Neural progenitor cell (in vitro differentiated cells): ENCODE measurements at regions not wholly inside any gene's neighbourhood (a gene's known extent, or its start where the extent isn't known, plus 50 kb on each side); places are given as distances from the start of the nearest gene placed in this dataset.
A peak's percentile ranks its signal among the peaks of the same experiment; 100 is the strongest.

Experiments
- DNase-seq: peaks from one replicate; pipeline ENCODE4 v3.0.0-alpha.2; 2016; ENCODE audit warnings: low spot score
- H2AFZ ChIP-seq: fragments of 200-600 bp; sonication (generic); replicated peaks from 2 replicates; pipeline ENCODE4 v1.6.1; 2016; ENCODE audit warnings: antibody characterized with exemption
- H3F3A ChIP-seq: fragments of 200-600 bp; sonication (generic); 2 replicates; pipeline ENCODE4 v1.6.1; 2016; ENCODE audit warnings: antibody characterized with exemption, low read depth
- H3K27ac ChIP-seq: fragments of 200-600 bp; sonication (generic); 2 replicates; pipeline ENCODE4 v1.5.1; 2016; ENCODE audit warnings: mild to moderate bottlenecking
- H3K27me3 ChIP-seq: fragments of 200-600 bp; sonication (generic); 2 replicates; pipeline ENCODE4 v1.6.1; 2016; ENCODE audit warnings: mild to moderate bottlenecking, moderate library complexity
- H3K36me3 ChIP-seq: fragments of 200-600 bp; sonication (generic); 2 replicates; pipeline ENCODE4 v1.5.1; 2016
- H3K4me1 ChIP-seq: fragments of 200-600 bp; sonication (generic); 2 replicates; pipeline ENCODE4 v1.6.1; 2016; ENCODE audit warnings: mixed run types
- H3K4me2 ChIP-seq: fragments of 200-600 bp; sonication (generic); 2 replicates; pipeline ENCODE4 v1.6.1; 2016
- H3K4me3 ChIP-seq: fragments of 200-600 bp; sonication (generic); 2 replicates; pipeline ENCODE4 v1.5.1; 2016
- H3K79me2 ChIP-seq: fragments of 200-600 bp; sonication (generic); 2 replicates; pipeline ENCODE4 v1.6.1; 2016; ENCODE audit warnings: low read depth
- H3K9ac ChIP-seq: fragments of 200-600 bp; sonication (generic); 2 replicates; pipeline ENCODE4 v1.6.1; 2016
- H3K9me3 ChIP-seq: fragments of 200-600 bp; sonication (generic); 2 replicates; pipeline ENCODE4 v1.5.1; 2016; ENCODE audit warnings: low read depth
- H4K20me1 ChIP-seq: fragments of 200-600 bp; sonication (generic); 2 replicates; pipeline ENCODE4 v1.6.1; 2016; ENCODE audit warnings: low read depth
- H3K27ac Mint-ChIP-seq: 3 replicates; pipeline ENCODE4 v1.8.0; 2021; ENCODE audit warnings: mixed read lengths
- H3K27me3 Mint-ChIP-seq: 2 replicates; pipeline ENCODE4 v1.8.0; 2022; ENCODE audit warnings: low read depth, mild to moderate bottlenecking, inconsistent platforms, moderate library complexity, mixed read lengths; ENCODE audit not compliant: insufficient read depth
- H3K36me3 Mint-ChIP-seq: 3 replicates; pipeline ENCODE4 v1.8.0; 2021; ENCODE audit warnings: mixed read lengths
- H3K4me1 Mint-ChIP-seq: 3 replicates; pipeline ENCODE4 v1.8.0; 2021; ENCODE audit warnings: mixed read lengths
- H3K4me3 Mint-ChIP-seq: 3 replicates; pipeline ENCODE4 v1.8.0; 2021; ENCODE audit warnings: mild to moderate bottlenecking, moderate library complexity, mixed read lengths
- H3K9me3 Mint-ChIP-seq: 3 replicates; pipeline ENCODE4 v1.8.0; 2020; ENCODE audit warnings: mixed read lengths
- CTCF ChIP-seq: fragments of 200-600 bp; sonication (generic); IDR thresholded peaks from 2 replicates; pipeline ENCODE4 v1.5.1; 2017; ENCODE audit warnings: antibody characterized with exemption, mild to moderate bottlenecking
- EZH2 ChIP-seq: fragments of 200-600 bp; sonication (generic); IDR thresholded peaks from 2 replicates; pipeline ENCODE4 v1.6.1; 2017; ENCODE audit warnings: antibody characterized with exemption, mild to moderate bottlenecking, moderate library complexity
- EZH2phosphoT487 ChIP-seq: fragments of 200-600 bp; sonication (generic); IDR thresholded peaks from 2 replicates; pipeline ENCODE4 v1.6.1; 2017; ENCODE audit warnings: antibody characterized with exemption

- no peak overlapping the region for H3K4me2 ChIP-seq
- TF ChIP-seq EZH2phosphoT487 (no peak), EZH2 (no peak), CTCF (no peak)
- no peak overlapping the region for H2AFZ ChIP-seq
- H3K27ac Mint-ChIP-seq: peak overlapping the region; percentile 34
- no peaks in the 10 kb centered on the region for H3F3A ChIP-seq
- no peaks in the 10 kb centered on the region for H3K36me3 ChIP-seq
- no peaks in the 10 kb centered on the region for H3K79me2 ChIP-seq
- H3K9ac ChIP-seq: no peak overlapping the region
- H3K27ac ChIP-seq: no peak overlapping the region
- H3K9me3 Mint-ChIP-seq: no peaks in the 10 kb centered on the region
- peaks cover 2% of the 10 kb centered on the region for H3K27me3 Mint-ChIP-seq
- peaks cover 6% of the 10 kb centered on the region for H3K4me1 Mint-ChIP-seq
- H3K4me3 ChIP-seq: no peak overlapping the region
- no peaks in the 10 kb centered on the region for H3K27me3 ChIP-seq
- H3K9me3 ChIP-seq: no peaks in the 10 kb centered on the region
- no peaks in the 10 kb centered on the region for H3K4me1 ChIP-seq
- no peaks in the 10 kb centered on the region for H3K36me3 Mint-ChIP-seq
- H3K4me3 Mint-ChIP-seq: no peak overlapping the region
- no peak for DNase-seq
- no peaks in the 10 kb centered on the region for H4K20me1 ChIP-seq
Measured at GRCh38 chr1:14341147-14341546, 257.3 kb upstream of the KAZN start.

GRCh38 chr1:14345946-14346550 is 252.4 kb upstream of the KAZN start:
- no peaks in the 10 kb centered on the region for H3K36me3 Mint-ChIP-seq
- peaks cover 10% of the 10 kb centered on the region for H3K4me1 Mint-ChIP-seq
- H3K4me3 ChIP-seq: no peak overlapping the region
- no peak overlapping the region for H3K4me2 ChIP-seq
- H3K9me3 ChIP-seq: no peaks in the 10 kb centered on the region
- no peaks in the 10 kb centered on the region for H3F3A ChIP-seq
- peaks cover 2% of the 10 kb centered on the region for H3K27me3 Mint-ChIP-seq
- H4K20me1 ChIP-seq: no peaks in the 10 kb centered on the region
- H3K36me3 ChIP-seq: no peaks in the 10 kb centered on the region
- DNase-seq: no peak
- TF ChIP-seq EZH2phosphoT487: no peak
- TF ChIP-seq CTCF: no peak
- TF ChIP-seq EZH2: no peak
- H2AFZ ChIP-seq: no peak overlapping the region
- peaks cover 5% of the 10 kb centered on the region for H3K9me3 Mint-ChIP-seq
- no peak overlapping the region for H3K9ac ChIP-seq
- H3K27me3 ChIP-seq: no peaks in the 10 kb centered on the region
- H3K4me1 ChIP-seq: no peaks in the 10 kb centered on the region
- no peak overlapping the region for H3K27ac Mint-ChIP-seq
- H3K27ac ChIP-seq: no peak overlapping the region
- no peaks in the 10 kb centered on the region for H3K79me2 ChIP-seq
- H3K4me3 Mint-ChIP-seq: no peak overlapping the region

- peaks cover 10% of the 10 kb centered on the region for H3K4me1 Mint-ChIP-seq
- no peaks in the 10 kb centered on the region for H3K27me3 Mint-ChIP-seq
- no peak for TF ChIP-seq EZH2
- TF ChIP-seq EZH2phosphoT487: no peak
- no peak for TF ChIP-seq CTCF
Measured at GRCh38 chr1:14347186-14347585, 251.3 kb upstream of the KAZN start.

More at GRCh38 chr1:14347186-14347585, 251.3 kb upstream of the KAZN start:
- Histone ChIP-seq H3F3A (no peaks in the 10 kb centered on the region), H3K9ac (no peak overlapping the region), H3K4me1 (no peaks in the 10 kb centered on the region), H2AFZ (no peak overlapping the region), H3K4me3 (no peak overlapping the region), H3K27me3 (no peaks in the 10 kb centered on the region), H3K27ac (no peak overlapping the region), H3K36me3 (no peaks in the 10 kb centered on the region), H3K79me2 (no peaks in the 10 kb centered on the region), H4K20me1 (no peaks in the 10 kb centered on the region), H3K4me2 (no peak overlapping the region), H3K9me3 (no peaks in the 10 kb centered on the region)
- Mint-ChIP-seq H3K36me3 (no peaks in the 10 kb centered on the region), H3K9me3 (peaks cover 10% of the 10 kb centered on the region), H3K4me3 (no peak overlapping the region), H3K27ac (no peak overlapping the region)
- DNase-seq: no peak
